HepG2 (cell line): ENCODE measurements at regions not wholly inside any gene's neighbourhood (a gene's known extent, or its start where the extent isn't known, plus 50 kb on each side); places are given as distances from the start of the nearest gene placed in this dataset.

Source experiments
- BCL6 ChIP-seq: IDR thresholded peaks from 2 replicates; pipeline ENCODE4 v1.6.1; 2016; ENCODE audit warnings: missing genetic modification reagents, missing compliant biosample characterization
- CBX5 ChIP-seq: sonication (generic); formaldehyde crosslinking; IDR thresholded peaks from 2 replicates; pipeline ENCODE4 v1.4.0; 2020; ENCODE audit warnings: missing genetic modification reagents, borderline replicate concordance
- EZH2 ChIP-seq: conservative IDR thresholded peaks from 2 replicates; pipeline ENCODE4 v1.6.1; 2012; ENCODE audit warnings: mild to moderate bottlenecking, low read depth, low read length, moderate library complexity
- FOSL2 ChIP-seq: sonication (generic); formaldehyde crosslinking; IDR thresholded peaks from 2 replicates; pipeline ENCODE4 v1.4.0; 2020; ENCODE audit warnings: missing genetic modification reagents
- GTF2F1 ChIP-seq: fragments of 150-350 bp; IDR thresholded peaks from 2 replicates; pipeline ENCODE4 v1.6.1; 2014; ENCODE audit warnings: low read length
- IKZF1 ChIP-seq: fragments of 450-650 bp; IDR thresholded peaks from 2 replicates; pipeline ENCODE4 v1.7.1; 2016
- JUN ChIP-seq: sonication (generic); formaldehyde crosslinking; IDR thresholded peaks from 2 replicates; pipeline ENCODE4 v1.4.0; 2020; ENCODE audit warnings: mild to moderate bottlenecking, missing genetic modification reagents
- POLR2AphosphoS5 ChIP-seq: IDR thresholded peaks from 2 replicates; pipeline ENCODE4 v1.6.1; 2012; ENCODE audit warnings: low read depth, low read length
- TAF1 ChIP-seq: sonication (generic); formaldehyde crosslinking; IDR thresholded peaks from 2 replicates; pipeline ENCODE4 v1.4.0; 2020; ENCODE audit warnings: missing genetic modification reagents
- ZBTB14 ChIP-seq: sonication (generic); formaldehyde crosslinking; IDR thresholded peaks from 2 replicates; pipeline ENCODE4 v1.4.0; 2020; ENCODE audit warnings: missing genetic modification reagents
- ZNF570 ChIP-seq: sonication (generic); formaldehyde crosslinking; IDR thresholded peaks from 2 replicates; pipeline ENCODE4 v1.4.0; 2020; ENCODE audit warnings: mild to moderate bottlenecking, missing genetic modification reagents, borderline replicate concordance
- TF ChIP-seq, protein P1 (sequence below): sonication (generic); formaldehyde crosslinking; IDR thresholded peaks from 2 replicates; pipeline ENCODE4 v1.4.0; 2020; ENCODE audit warnings: mild to moderate bottlenecking, low read depth, missing genetic modification reagents

DNA sequence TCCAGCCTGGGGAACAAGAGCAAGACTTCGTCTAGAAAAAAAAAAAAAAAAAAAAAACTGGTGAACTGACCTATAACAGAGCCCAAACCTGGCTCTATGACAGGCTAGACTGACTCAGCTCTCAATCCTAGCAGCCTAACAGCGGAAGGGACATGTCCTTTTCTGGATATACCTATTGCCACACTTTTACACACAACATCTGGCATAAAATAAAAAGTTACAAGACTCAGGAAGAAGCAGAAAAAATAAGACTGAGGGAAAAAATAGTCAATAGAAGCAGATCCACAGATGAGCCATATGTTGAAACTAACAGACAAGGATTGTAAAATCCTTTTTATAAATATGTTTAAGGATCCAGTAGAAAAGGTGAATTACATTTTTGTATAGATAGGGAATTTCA is 57.5 kb upstream of the IPO9 start:
- TF ChIP-seq, protein P1, sequence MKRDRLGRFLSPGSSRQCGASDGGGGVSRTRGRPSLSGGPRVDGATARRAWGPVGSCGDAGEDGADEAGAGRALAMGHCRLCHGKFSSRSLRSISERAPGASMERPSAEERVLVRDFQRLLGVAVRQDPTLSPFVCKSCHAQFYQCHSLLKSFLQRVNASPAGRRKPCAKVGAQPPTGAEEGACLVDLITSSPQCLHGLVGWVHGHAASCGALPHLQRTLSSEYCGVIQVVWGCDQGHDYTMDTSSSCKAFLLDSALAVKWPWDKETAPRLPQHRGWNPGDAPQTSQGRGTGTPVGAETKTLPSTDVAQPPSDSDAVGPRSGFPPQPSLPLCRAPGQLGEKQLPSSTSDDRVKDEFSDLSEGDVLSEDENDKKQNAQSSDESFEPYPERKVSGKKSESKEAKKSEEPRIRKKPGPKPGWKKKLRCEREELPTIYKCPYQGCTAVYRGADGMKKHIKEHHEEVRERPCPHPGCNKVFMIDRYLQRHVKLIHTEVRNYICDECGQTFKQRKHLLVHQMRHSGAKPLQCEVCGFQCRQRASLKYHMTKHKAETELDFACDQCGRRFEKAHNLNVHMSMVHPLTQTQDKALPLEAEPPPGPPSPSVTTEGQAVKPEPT, result no peak
- TF ChIP-seq TAF1 (CRISPR knock-in tag), result no peak
- no peak for TF ChIP-seq BCL6 (CRISPR knock-in tag)
- no peak for TF ChIP-seq FOSL2
- no peak for TF ChIP-seq GTF2F1
- no peak for TF ChIP-seq ZBTB14
- TF ChIP-seq POLR2AphosphoS5, result no peak
- TF ChIP-seq CBX5 (CRISPR knock-in tag), result no peak
- no peak for TF ChIP-seq IKZF1
- TF ChIP-seq ZNF570 (CRISPR knock-in tag), result no peak
- no peak for TF ChIP-seq EZH2
- no peak for TF ChIP-seq JUN
